HUES64 (cell line): ENCODE measurements at regions not wholly inside any gene's neighbourhood (a gene's known extent, or its start where the extent isn't known, plus 50 kb on each side); places are given as distances from the start of the nearest gene placed in this dataset.

ENCODE experiments used
- H3K27ac ChIP-seq: 2 replicates; pipeline ENCODE4 v1.7.0; 2013; ENCODE audit warnings: low read depth, low read length, inconsistent platforms
- H3K27me3 ChIP-seq: 2 replicates; pipeline ENCODE4 v1.6.1; 2013; ENCODE audit warnings: mild to moderate bottlenecking, low read length; ENCODE audit not compliant: insufficient read depth
- H3K36me3 ChIP-seq: 2 replicates; pipeline ENCODE4 v1.6.1; 2013; ENCODE audit warnings: mild to moderate bottlenecking, low read length; ENCODE audit not compliant: insufficient read depth
- H3K4me1 ChIP-seq: 2 replicates; pipeline ENCODE4 v1.6.1; 2013; ENCODE audit warnings: mild to moderate bottlenecking, low read length, moderate library complexity; ENCODE audit not compliant: insufficient read depth
- H3K4me3 ChIP-seq: 2 replicates; pipeline ENCODE4 v1.5.1; 2013; ENCODE audit warnings: mild to moderate bottlenecking, low read length, moderate library complexity
- H3K9ac ChIP-seq: 2 replicates; pipeline ENCODE4 v1.6.1; 2013; ENCODE audit warnings: mild to moderate bottlenecking, low read depth, low read length
- H3K9me3 ChIP-seq: 2 replicates; pipeline ENCODE4 v1.6.1; 2013; ENCODE audit warnings: low read depth, low read length; ENCODE audit not compliant: insufficient read depth
- WGBS: fragments of 150-250, 120-280 bp; methylation state at CpG from one replicate; pipeline ENCODE4 v1.1.7; 2013; ENCODE audit warnings: missing lambda C conversion rate; 5-methylcytosine and 5-hydroxymethylcytosine counted together

GRCh38 chr11:116310226-116310625 is 462.6 kb downstream of the BUD13 start:
- H3K27ac ChIP-seq = no peak overlapping the region
- H3K9ac ChIP-seq = no peak overlapping the region
- H3K9me3 ChIP-seq = no peaks in the 10 kb centered on the region
- no peaks in the 10 kb centered on the region for H3K36me3 ChIP-seq
- no peaks in the 10 kb centered on the region for H3K27me3 ChIP-seq
- H3K4me3 ChIP-seq = no peak overlapping the region
- 95% methylated on average over 8 of the region's 8 CpGs for WGBS
- peaks cover 9% of the 10 kb centered on the region; the same call in 1 of the 2 replicates for H3K4me1 ChIP-seq

GRCh38 chr11:116309446-116309845 is 463.3 kb downstream of the BUD13 start:
- no peaks in the 10 kb centered on the region for H3K36me3 ChIP-seq
- H3K27ac ChIP-seq = no peak overlapping the region
- WGBS = 98% methylated on average over 1 of the region's 1 CpG
- peaks cover 9% of the 10 kb centered on the region; the same call in 1 of the 2 replicates for H3K4me1 ChIP-seq
- H3K9ac ChIP-seq = no peak overlapping the region
- H3K27me3 ChIP-seq = no peaks in the 10 kb centered on the region
- no peak overlapping the region for H3K4me3 ChIP-seq
- no peaks in the 10 kb centered on the region for H3K9me3 ChIP-seq

- Histone ChIP-seq H3K27ac (no peak overlapping the region), H3K4me1 (no peaks in the 10 kb centered on the region), H3K9me3 (no peaks in the 10 kb centered on the region), H3K27me3 (no peaks in the 10 kb centered on the region), H3K36me3 (no peaks in the 10 kb centered on the region), H3K9ac (no peak overlapping the region), H3K4me3 (no peak overlapping the region)
- 93% methylated on average over 1 of the region's 1 CpG for WGBS
Observed at GRCh38 chr11:116302756-116303155, 470.0 kb downstream of the BUD13 start.

- Histone ChIP-seq H3K9me3 (no peaks in the 10 kb centered on the region), H3K4me3 (no peak overlapping the region), H3K27me3 (no peaks in the 10 kb centered on the region), H3K4me1 (no peaks in the 10 kb centered on the region), H3K36me3 (no peaks in the 10 kb centered on the region), H3K9ac (no peak overlapping the region), H3K27ac (no peak overlapping the region)
- 90% methylated on average over 1 of the region's 1 CpG for WGBS
Observed at GRCh38 chr11:116301141-116301540, 471.6 kb downstream of the BUD13 start.

GRCh38 chr11:116300232-116300631 is 472.6 kb downstream of the BUD13 start:
- WGBS = 100% methylated on average over 1 of the region's 1 CpG
- H3K4me3 ChIP-seq = no peak overlapping the region
- no peaks in the 10 kb centered on the region for H3K9me3 ChIP-seq

GRCh38 chr11:116294630-116295029 is 478.2 kb downstream of the BUD13 start:
- Histone ChIP-seq H3K27ac (no peak overlapping the region; the same call in 1 of the 2 replicates), H3K4me1 (peaks cover 9% of the 10 kb centered on the region; the same call in 1 of the 2 replicates), H3K36me3 (no peaks in the 10 kb centered on the region), H3K9ac (no peak overlapping the region), H3K4me3 (no peak overlapping the region), H3K9me3 (peaks cover 7% of the 10 kb centered on the region), H3K27me3 (no peaks in the 10 kb centered on the region)
- 88% methylated on average over 1 of the region's 1 CpG for WGBS

More at GRCh38 chr11:116300232-116300631, 472.6 kb downstream of the BUD13 start:
- Histone ChIP-seq H3K27me3 (no peaks in the 10 kb centered on the region), H3K9ac (no peak overlapping the region), H3K27ac (no peak overlapping the region), H3K36me3 (no peaks in the 10 kb centered on the region), H3K4me1 (no peaks in the 10 kb centered on the region; the same call in 1 of the 2 replicates)

GRCh38 chr11:116287866-116288265 is 484.9 kb downstream of the BUD13 start:
- Histone ChIP-seq H3K4me1 (no peaks in the 10 kb centered on the region), H3K9ac (no peak overlapping the region), H3K36me3 (no peaks in the 10 kb centered on the region), H3K9me3 (peaks cover 11% of the 10 kb centered on the region), H3K27me3 (no peaks in the 10 kb centered on the region), H3K4me3 (no peak overlapping the region), H3K27ac (no peak overlapping the region)
- WGBS = 85% methylated on average over 1 of the region's 1 CpG

- Histone ChIP-seq H3K27me3 (no peaks in the 10 kb centered on the region), H3K36me3 (no peaks in the 10 kb centered on the region), H3K27ac (no peak overlapping the region), H3K9me3 (peaks cover 8% of the 10 kb centered on the region), H3K9ac (no peak overlapping the region), H3K4me3 (no peak overlapping the region), H3K4me1 (no peaks in the 10 kb centered on the region)
- WGBS = 88% methylated on average over 3 of the region's 3 CpGs
Observed at GRCh38 chr11:116285026-116285425, 487.8 kb downstream of the BUD13 start.

GRCh38 chr11:116283300-116283699 is 489.5 kb downstream of the BUD13 start:
- H3K9ac ChIP-seq = no peak overlapping the region
- H3K9me3 ChIP-seq = no peaks in the 10 kb centered on the region
- H3K36me3 ChIP-seq = no peaks in the 10 kb centered on the region
- 90% methylated on average over 3 of the region's 3 CpGs for WGBS
- no peaks in the 10 kb centered on the region for H3K4me1 ChIP-seq
- H3K27ac ChIP-seq = no peak overlapping the region
- H3K4me3 ChIP-seq = no peak overlapping the region
- H3K27me3 ChIP-seq = no peaks in the 10 kb centered on the region

GRCh38 chr11:116282481-116282880 is 490.3 kb downstream of the BUD13 start:
- Histone ChIP-seq H3K9me3 (no peaks in the 10 kb centered on the region), H3K4me3 (no peak overlapping the region), H3K27ac (no peak overlapping the region), H3K9ac (no peak overlapping the region), H3K27me3 (no peaks in the 10 kb centered on the region), H3K4me1 (no peaks in the 10 kb centered on the region), H3K36me3 (no peaks in the 10 kb centered on the region)
- 98% methylated on average over 4 of the region's 4 CpGs for WGBS

GRCh38 chr11:116281173-116282160 is 491.3 kb downstream of the BUD13 start:
- Histone ChIP-seq H3K9me3 (no peaks in the 10 kb centered on the region), H3K4me3 (no peak overlapping the region), H3K36me3 (no peaks in the 10 kb centered on the region), H3K9ac (no peak overlapping the region), H3K27me3 (no peaks in the 10 kb centered on the region), H3K4me1 (no peaks in the 10 kb centered on the region), H3K27ac (no peak overlapping the region)
- 93% methylated on average over 13 of the region's 13 CpGs for WGBS
